ENCODE measurements at regions not wholly inside any gene's neighbourhood (a gene's known extent, or its start where the extent isn't known, plus 50 kb on each side); places are given as distances from the start of the nearest gene placed in this dataset.

DNA sequence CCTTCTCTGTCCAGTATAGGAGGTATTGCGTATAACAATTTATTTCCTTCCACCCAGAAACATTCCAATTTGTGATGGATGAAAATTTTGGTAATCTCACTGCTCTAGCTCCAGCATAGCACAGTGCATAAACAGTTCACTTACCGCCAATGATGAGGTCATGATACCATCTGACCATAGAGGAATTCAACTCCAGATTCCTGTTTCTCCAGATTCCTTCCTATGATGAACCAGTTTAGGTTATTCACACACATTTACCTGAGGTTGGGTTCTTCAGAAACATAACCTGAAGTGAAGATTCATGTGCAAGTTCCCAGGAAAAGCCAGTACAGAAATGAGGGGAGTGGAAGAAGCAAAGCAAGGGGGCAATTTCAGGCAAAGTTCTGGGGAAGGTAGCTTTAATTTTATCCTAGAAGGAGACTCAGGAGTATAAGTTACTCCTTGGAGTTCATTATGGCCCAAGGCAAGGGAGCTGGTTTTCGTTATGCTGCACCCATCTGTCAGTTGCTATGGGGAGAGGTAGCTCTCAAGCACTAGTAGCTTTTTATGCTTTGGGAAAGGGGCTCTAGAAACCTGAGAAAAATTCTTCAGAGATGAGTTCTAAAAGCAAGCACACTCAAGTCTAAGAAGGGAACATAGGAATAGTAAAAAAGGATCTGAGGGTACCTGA, 121.6 kb downstream of the CASP12 start (continued):
- TF ChIP-seq, protein P1, sequence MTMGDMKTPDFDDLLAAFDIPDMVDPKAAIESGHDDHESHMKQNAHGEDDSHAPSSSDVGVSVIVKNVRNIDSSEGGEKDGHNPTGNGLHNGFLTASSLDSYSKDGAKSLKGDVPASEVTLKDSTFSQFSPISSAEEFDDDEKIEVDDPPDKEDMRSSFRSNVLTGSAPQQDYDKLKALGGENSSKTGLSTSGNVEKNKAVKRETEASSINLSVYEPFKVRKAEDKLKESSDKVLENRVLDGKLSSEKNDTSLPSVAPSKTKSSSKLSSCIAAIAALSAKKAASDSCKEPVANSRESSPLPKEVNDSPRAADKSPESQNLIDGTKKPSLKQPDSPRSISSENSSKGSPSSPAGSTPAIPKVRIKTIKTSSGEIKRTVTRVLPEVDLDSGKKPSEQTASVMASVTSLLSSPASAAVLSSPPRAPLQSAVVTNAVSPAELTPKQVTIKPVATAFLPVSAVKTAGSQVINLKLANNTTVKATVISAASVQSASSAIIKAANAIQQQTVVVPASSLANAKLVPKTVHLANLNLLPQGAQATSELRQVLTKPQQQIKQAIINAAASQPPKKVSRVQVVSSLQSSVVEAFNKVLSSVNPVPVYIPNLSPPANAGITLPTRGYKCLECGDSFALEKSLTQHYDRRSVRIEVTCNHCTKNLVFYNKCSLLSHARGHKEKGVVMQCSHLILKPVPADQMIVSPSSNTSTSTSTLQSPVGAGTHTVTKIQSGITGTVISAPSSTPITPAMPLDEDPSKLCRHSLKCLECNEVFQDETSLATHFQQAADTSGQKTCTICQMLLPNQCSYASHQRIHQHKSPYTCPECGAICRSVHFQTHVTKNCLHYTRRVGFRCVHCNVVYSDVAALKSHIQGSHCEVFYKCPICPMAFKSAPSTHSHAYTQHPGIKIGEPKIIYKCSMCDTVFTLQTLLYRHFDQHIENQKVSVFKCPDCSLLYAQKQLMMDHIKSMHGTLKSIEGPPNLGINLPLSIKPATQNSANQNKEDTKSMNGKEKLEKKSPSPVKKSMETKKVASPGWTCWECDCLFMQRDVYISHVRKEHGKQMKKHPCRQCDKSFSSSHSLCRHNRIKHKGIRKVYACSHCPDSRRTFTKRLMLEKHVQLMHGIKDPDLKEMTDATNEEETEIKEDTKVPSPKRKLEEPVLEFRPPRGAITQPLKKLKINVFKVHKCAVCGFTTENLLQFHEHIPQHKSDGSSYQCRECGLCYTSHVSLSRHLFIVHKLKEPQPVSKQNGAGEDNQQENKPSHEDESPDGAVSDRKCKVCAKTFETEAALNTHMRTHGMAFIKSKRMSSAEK (CRISPR knock-in tag; IDR thresholded peaks at IDR 0.05; ENCODE audit: borderline replicate concordance) = no peak

DNA sequence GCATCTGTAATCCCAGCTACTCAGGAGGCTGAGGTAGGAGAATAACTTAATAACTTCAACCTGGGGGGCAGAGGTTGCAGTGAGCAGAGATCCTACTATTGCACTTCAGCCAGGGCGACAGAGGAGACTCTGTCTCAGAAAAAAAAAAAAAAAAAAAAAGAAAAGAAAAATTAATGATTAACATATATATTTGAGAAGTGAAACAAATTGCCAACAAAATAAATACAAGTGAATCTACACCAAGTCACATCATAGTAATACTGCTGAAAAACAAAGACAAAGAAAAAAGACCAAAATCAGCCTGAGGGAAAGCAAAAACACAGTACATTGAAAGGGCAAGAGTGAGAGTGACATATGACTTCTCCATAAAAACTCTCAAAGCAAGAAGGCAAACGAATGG, 123.7 kb downstream of the CASP12 start:
- Mint-ChIP-seq H3K9me3 (peaks cover 51% of the 10 kb centered on the region), H3K4me3 (no peak overlapping the region), H3K27ac (peak overlapping the region; percentile 50), H3K27me3 (ENCODE audit: low read depth) (no peaks in the 10 kb centered on the region; the same call in 1 of the 2 replicates), H3K4me1 (peaks cover 26% of the 10 kb centered on the region), H3K36me3 (peaks cover 53% of the 10 kb centered on the region)
- DNase-seq (ENCODE audit: low spot score) (no peak), ATAC-seq (no peak)
- CTCF ChIA-PET = no interaction called here
- no peak for TF ChIP-seq EMX1 (CRISPR knock-in tag; IDR thresholded peaks at IDR 0.05)
- TF ChIP-seq ZNF317 (CRISPR knock-in tag; IDR thresholded peaks at IDR 0.05; ENCODE audit: borderline replicate concordance, low read depth) = 0 out of 2 replicates have a peak, but pooled peaks have one; percentile 18
- POLR2A ChIA-PET = no interaction called here

DNA sequence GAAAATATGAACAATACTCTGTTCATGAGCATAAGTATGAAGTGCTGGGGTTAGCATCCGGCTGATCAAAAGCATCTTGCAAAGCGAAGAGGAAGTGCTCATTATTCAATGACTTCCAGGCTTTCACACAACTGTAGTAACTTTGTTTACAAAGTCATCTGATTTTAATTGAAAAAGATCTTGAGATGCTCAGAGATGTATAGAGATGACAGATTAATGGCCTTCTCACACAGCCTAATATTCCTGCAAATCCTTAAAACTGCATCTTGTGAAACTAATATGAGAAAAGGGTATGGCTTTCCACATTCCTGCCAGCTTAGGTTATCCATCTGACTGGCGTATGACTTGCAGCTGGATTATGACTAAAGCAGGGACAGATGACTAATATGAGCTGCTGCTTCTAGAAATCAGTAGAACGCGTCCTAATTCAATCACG, 125.4 kb downstream of the CASP12 start:
- CTCF ChIA-PET = no interaction called here
- H3K9me3 Mint-ChIP-seq = peaks cover 52% of the 10 kb centered on the region

More for the DNA sequence above, 125.4 kb downstream of the CASP12 start:
- TF ChIP-seq, protein P2, sequence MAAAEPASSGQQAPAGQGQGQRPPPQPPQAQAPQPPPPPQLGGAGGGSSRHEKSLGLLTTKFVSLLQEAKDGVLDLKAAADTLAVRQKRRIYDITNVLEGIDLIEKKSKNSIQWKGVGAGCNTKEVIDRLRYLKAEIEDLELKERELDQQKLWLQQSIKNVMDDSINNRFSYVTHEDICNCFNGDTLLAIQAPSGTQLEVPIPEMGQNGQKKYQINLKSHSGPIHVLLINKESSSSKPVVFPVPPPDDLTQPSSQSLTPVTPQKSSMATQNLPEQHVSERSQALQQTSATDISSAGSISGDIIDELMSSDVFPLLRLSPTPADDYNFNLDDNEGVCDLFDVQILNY (CRISPR knock-in tag; IDR thresholded peaks at IDR 0.05) = no peak
- TF ChIP-seq PRRX2 (CRISPR knock-in tag; IDR thresholded peaks at IDR 0.05) (no peak), TP53 (CRISPR knock-in tag; IDR thresholded peaks at IDR 0.05) (no peak), RORB (CRISPR knock-in tag; IDR thresholded peaks at IDR 0.05) (no peak), JUN (CRISPR knock-in tag; IDR thresholded peaks at IDR 0.05) (no peak)
- TF ChIP-seq, protein P3, sequence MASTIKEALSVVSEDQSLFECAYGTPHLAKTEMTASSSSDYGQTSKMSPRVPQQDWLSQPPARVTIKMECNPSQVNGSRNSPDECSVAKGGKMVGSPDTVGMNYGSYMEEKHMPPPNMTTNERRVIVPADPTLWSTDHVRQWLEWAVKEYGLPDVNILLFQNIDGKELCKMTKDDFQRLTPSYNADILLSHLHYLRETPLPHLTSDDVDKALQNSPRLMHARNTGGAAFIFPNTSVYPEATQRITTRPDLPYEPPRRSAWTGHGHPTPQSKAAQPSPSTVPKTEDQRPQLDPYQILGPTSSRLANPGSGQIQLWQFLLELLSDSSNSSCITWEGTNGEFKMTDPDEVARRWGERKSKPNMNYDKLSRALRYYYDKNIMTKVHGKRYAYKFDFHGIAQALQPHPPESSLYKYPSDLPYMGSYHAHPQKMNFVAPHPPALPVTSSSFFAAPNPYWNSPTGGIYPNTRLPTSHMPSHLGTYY (CRISPR knock-in tag; IDR thresholded peaks at IDR 0.05) = no peak
- TF ChIP-seq, protein P1 (CRISPR knock-in tag; IDR thresholded peaks at IDR 0.05; ENCODE audit: borderline replicate concordance) = no peak
- TF ChIP-seq, protein P4, sequence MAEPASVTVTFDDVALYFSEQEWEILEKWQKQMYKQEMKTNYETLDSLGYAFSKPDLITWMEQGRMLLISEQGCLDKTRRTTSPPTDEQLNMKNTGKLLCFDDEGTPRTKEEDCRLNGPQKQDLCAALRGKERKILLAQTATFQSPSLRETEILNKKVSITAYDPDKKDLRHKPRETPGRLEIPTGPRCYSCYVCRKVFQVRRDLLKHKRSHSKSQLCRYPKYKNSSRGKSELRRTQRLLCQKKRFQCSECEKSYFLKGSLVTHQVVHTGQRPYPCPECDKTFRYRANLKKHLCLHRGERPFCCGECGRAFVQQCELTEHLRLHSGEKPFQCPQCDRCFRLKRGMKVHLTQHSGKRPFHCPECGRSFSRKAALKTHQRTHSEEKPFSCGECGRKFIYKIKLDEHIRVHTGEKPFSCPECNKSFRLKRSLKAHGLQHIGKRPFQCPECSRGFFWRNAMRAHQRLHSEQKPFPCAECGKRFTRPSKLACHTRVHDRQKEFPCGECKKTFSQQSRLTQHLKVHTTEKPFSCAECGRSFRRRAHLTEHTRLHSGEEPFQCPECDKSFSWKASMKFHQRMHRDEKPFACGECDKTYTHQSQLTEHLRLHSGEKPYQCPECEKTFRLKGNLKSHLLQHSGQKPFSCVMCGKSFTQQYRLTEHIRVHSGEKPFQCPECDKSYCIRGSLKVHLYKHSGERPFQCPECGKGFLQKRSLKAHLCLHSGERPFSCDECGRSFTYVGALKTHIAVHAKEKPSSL (CRISPR knock-in tag; conservative IDR thresholded peaks at IDR 0.05) = no peak
- TF ChIP-seq, protein P5, sequence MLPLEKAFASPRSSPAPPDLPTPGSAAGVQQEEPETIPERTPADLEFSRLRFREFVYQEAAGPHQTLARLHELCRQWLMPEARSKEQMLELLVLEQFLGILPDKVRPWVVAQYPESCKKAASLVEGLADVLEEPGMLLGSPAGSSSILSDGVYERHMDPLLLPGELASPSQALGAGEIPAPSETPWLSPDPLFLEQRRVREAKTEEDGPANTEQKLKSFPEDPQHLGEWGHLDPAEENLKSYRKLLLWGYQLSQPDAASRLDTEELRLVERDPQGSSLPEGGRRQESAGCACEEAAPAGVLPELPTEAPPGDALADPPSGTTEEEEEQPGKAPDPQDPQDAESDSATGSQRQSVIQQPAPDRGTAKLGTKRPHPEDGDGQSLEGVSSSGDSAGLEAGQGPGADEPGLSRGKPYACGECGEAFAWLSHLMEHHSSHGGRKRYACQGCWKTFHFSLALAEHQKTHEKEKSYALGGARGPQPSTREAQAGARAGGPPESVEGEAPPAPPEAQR (CRISPR knock-in tag; IDR thresholded peaks at IDR 0.05) = no peak
- TF ChIP-seq, protein P6, sequence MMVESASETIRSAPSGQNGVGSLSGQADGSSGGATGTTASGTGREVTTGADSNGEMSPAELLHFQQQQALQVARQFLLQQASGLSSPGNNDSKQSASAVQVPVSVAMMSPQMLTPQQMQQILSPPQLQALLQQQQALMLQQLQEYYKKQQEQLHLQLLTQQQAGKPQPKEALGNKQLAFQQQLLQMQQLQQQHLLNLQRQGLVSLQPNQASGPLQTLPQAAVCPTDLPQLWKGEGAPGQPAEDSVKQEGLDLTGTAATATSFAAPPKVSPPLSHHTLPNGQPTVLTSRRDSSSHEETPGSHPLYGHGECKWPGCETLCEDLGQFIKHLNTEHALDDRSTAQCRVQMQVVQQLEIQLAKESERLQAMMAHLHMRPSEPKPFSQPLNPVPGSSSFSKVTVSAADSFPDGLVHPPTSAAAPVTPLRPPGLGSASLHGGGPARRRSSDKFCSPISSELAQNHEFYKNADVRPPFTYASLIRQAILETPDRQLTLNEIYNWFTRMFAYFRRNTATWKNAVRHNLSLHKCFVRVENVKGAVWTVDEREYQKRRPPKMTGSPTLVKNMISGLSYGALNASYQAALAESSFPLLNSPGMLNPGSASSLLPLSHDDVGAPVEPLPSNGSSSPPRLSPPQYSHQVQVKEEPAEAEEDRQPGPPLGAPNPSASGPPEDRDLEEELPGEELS (CRISPR knock-in tag; IDR thresholded peaks at IDR 0.05) = no peak
- peaks cover 20% of the 10 kb centered on the region for H3K4me1 Mint-ChIP-seq
- DNase-seq (ENCODE audit: low spot score) (no peak), ATAC-seq (no peak)
- H3K27ac Mint-ChIP-seq = peak overlapping the region; percentile 16; the same call in 1 of the 2 replicates
- H3K27me3 Mint-ChIP-seq (ENCODE audit: low read depth) = no peaks in the 10 kb centered on the region
- H3K4me3 Mint-ChIP-seq = no peak overlapping the region
- POLR2A ChIA-PET = no interaction called here
- H3K36me3 Mint-ChIP-seq = peaks cover 51% of the 10 kb centered on the region
